K562 (cell line): ENCODE measurements at regions not wholly inside any gene's neighbourhood (a gene's known extent, or its start where the extent isn't known, plus 50 kb on each side); places are given as distances from the start of the nearest gene placed in this dataset.

Experiments
- ARID2 ChIP-seq: fragments of 450-650 bp; IDR thresholded peaks from 2 replicates; pipeline ENCODE4 v1.6.1; 2017; ENCODE audit warnings: antibody characterized with exemption, mild to moderate bottlenecking
- BRD4 ChIP-seq: fragments of 200-600 bp; sonication (generic); IDR thresholded peaks from 2 replicates; pipeline ENCODE4 v1.6.1; 2017; ENCODE audit warnings: inconsistent platforms
- CSDE1 ChIP-seq, 2 experiments: fragments of 450-650 bp; IDR thresholded peaks; 2 replicates each; pipeline ENCODE4 v1.6.1; 2016; ENCODE audit warnings: mild to moderate bottlenecking in 1 of 2
- CXXC5 ChIP-seq: fragments of 250-450 bp; sonication (Bioruptor Pico); IDR thresholded peaks from 2 replicates; pipeline ENCODE4 v1.8.0; 2022; ENCODE audit warnings: inconsistent platforms, mild to moderate bottlenecking, moderate library complexity
- ELF4 ChIP-seq: fragments of 450-650 bp; formaldehyde crosslinking; IDR thresholded peaks from 2 replicates; pipeline ENCODE4 v1.4.0; 2022; ENCODE audit warnings: missing genetic modification characterization
- ETV5 ChIP-seq: sonication (generic); formaldehyde crosslinking; IDR thresholded peaks from 2 replicates; pipeline ENCODE4 v1.4.0; 2020; ENCODE audit warnings: low read depth, mild to moderate bottlenecking, missing genetic modification reagents
- GATA2 ChIP-seq: sonication (generic); formaldehyde crosslinking; IDR thresholded peaks from 2 replicates; pipeline ENCODE4 v1.4.0; 2020; ENCODE audit warnings: mild to moderate bottlenecking, missing genetic modification reagents
- HDAC2 ChIP-seq: fragments of 450-650 bp; IDR thresholded peaks from 2 replicates; pipeline ENCODE4 v1.6.1; 2016; ENCODE audit warnings: mild to moderate bottlenecking
- KDM1A ChIP-seq, 2 experiments: fragments of 450-650 bp; IDR thresholded peaks; 2 replicates each; pipeline ENCODE4 v1.6.1; 2016; ENCODE audit warnings: mild to moderate bottlenecking in 2 of 2
- MCM3 ChIP-seq: fragments of 450-650 bp; IDR thresholded peaks from 2 replicates; pipeline ENCODE4 v1.6.1; 2016
- MYNN ChIP-seq, 2 experiments: sonication (generic); formaldehyde crosslinking in 1 of 2; IDR thresholded peaks; 2 replicates each; pipeline versions ENCODE4 v1.5.0 to v1.6.1; 2016 to 2020; ENCODE audit warnings: antibody characterized with exemption in 1 of 2, missing genetic modification reagents in 1 of 2
- NCOA2 ChIP-seq, 2 experiments: fragments of 450-650 bp; IDR thresholded peaks; 2 replicates each; pipeline ENCODE4 v1.6.1; 2018; ENCODE audit warnings: mild to moderate bottlenecking in 2 of 2, moderate library complexity in 1 of 2; ENCODE audit not compliant: partially characterized antibody in 2 of 2
- NEUROD1 ChIP-seq: fragments of 150-350 bp; IDR thresholded peaks from 2 replicates; pipeline ENCODE4 v1.6.1; 2014; ENCODE audit warnings: borderline replicate concordance, low read length, low read depth; ENCODE audit not compliant: partially characterized antibody
- NR2C1 ChIP-seq, 2 experiments: fragments of 450-650 bp; IDR thresholded peaks; 2 replicates each; pipeline ENCODE4 v1.6.1; 2017; ENCODE audit warnings: mild to moderate bottlenecking in 2 of 2, antibody characterized with exemption in 1 of 2, inconsistent platforms in 1 of 2, missing compliant biosample characterization in 1 of 2, missing genetic modification characterization in 1 of 2
- POLR3G ChIP-seq: IDR thresholded peaks from 2 replicates; pipeline ENCODE4 v1.6.1; 2011; ENCODE audit not compliant: insufficient read length, insufficient replicate concordance; ENCODE audit errors: extremely low read depth
- PRPF4 ChIP-seq: fragments of 200-400 bp; formaldehyde crosslinking; IDR thresholded peaks from one replicate; pipeline ENCODE4 v1.6.1; 2017; ENCODE audit warnings: low read length, low read depth, mild to moderate bottlenecking; ENCODE audit not compliant: insufficient read depth, poor library complexity, severe bottlenecking
- TEAD2 ChIP-seq: fragments of 450-650 bp; IDR thresholded peaks from 2 replicates; pipeline ENCODE4 v1.6.1; 2016; ENCODE audit warnings: missing genetic modification characterization, control low read depth, missing compliant biosample characterization
- TFAM ChIP-seq: fragments of 250-450 bp; sonication (Bioruptor Pico); conservative IDR thresholded peaks from 2 replicates; pipeline ENCODE4 v1.5.0; 2021; ENCODE audit warnings: mild to moderate bottlenecking, moderate library complexity
- ZKSCAN1 ChIP-seq: fragments of 150-350 bp; IDR thresholded peaks from 2 replicates; pipeline ENCODE4 v1.6.1; 2016; ENCODE audit warnings: low read depth, low read length
- ZNF143 ChIP-seq: sonication (generic); formaldehyde crosslinking; IDR thresholded peaks from 2 replicates; pipeline ENCODE4 v1.9.0; 2022; ENCODE audit warnings: mild to moderate bottlenecking, missing genetic modification reagents
- ZNF217 ChIP-seq: sonication (generic); formaldehyde crosslinking; IDR thresholded peaks from 2 replicates; pipeline ENCODE4 v1.8.0; 2022; ENCODE audit warnings: mild to moderate bottlenecking, missing genetic modification reagents
- ZNF224 ChIP-seq: sonication (generic); formaldehyde crosslinking; IDR thresholded peaks from 2 replicates; pipeline ENCODE4 v1.8.0; 2022; ENCODE audit warnings: mild to moderate bottlenecking, missing genetic modification reagents
- ZNF282 ChIP-seq: sonication (generic); formaldehyde crosslinking; IDR thresholded peaks from 2 replicates; pipeline ENCODE4 v1.8.1; 2023; ENCODE audit warnings: missing genetic modification reagents
- ZNF347 ChIP-seq: fragments of 450-650 bp; formaldehyde crosslinking; IDR thresholded peaks from 2 replicates; pipeline ENCODE4 v1.4.0; 2020; ENCODE audit warnings: low read depth, mild to moderate bottlenecking, moderate library complexity
- TF ChIP-seq, protein P1 (sequence below): fragments of 450-650 bp; formaldehyde crosslinking; IDR thresholded peaks from 2 replicates; pipeline ENCODE4 v1.4.0; 2020; ENCODE audit warnings: mild to moderate bottlenecking, mixed read lengths
- TF ChIP-seq, protein P2 (sequence below): sonication (generic); formaldehyde crosslinking; IDR thresholded peaks from 2 replicates; pipeline ENCODE4 v1.8.1; 2023; ENCODE audit warnings: mild to moderate bottlenecking, missing genetic modification reagents

DNA sequence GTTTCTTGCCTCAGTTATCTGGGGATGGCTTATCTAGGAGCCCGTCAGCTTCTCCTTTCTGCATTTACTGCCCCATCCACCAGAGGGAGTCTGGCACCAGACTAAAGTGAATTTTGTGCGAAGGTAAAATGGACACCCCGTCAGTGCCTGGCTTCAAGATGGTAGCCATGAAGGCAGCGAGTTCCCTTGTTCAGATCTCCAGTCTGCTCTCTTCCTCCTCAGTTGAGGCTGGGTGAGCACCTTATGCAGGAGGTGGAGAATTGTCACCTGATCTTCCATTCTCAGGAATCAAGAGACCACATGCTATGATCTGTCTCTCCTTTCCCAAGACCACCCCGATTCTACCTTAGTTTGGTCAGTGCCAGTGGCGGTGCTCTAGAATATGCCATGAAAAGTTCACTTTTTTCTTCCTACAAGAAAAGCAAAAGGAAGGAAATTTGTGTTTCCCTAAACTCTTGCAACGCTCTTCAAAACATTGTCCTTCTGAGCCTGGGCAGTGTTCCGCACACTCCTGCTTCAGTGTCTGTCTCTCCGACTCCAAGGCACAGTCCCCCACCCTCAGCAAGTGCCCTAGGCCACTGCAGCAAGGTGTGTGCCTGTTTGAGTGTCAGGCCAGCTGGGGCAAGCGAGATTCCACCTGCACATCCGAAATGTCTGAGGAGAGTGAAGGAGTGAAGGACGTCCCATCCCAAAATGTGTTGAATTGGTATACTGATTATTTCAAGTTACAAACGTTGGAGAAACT lies 168.6 kb downstream of the SS18 start (continued):
- no peak for TF ChIP-seq ETV5 (CRISPR knock-in tag)
- TF ChIP-seq ZNF143: no peak
- TF ChIP-seq TEAD2 (tag): no peak
- TF ChIP-seq ZNF217: no peak
- peak; percentile 39; the same call in 1 of the 2 replicates for TF ChIP-seq CXXC5 (CRISPR knock-in tag)
- no peak for TF ChIP-seq ZNF347
- no peak for TF ChIP-seq ZNF282 (CRISPR knock-in tag)
- no peak for TF ChIP-seq ZNF224
- no peak for TF ChIP-seq ELF4 (CRISPR knock-in tag)
- TF ChIP-seq GATA2: peak; percentile 52; the same call in 1 of the 2 replicates
- no peak for TF ChIP-seq MCM3
- TF ChIP-seq KDM1A (IDR thresholded peaks at IDR 0.05): no peak
- TF ChIP-seq NR2C1 (IDR thresholded peaks at IDR 0.05): no peak
- 0 out of 2 replicates have a peak, but pooled peaks have one; percentile 14 for TF ChIP-seq NR2C1 (tag; IDR thresholded peaks at IDR 0.05)
- TF ChIP-seq, protein P1, sequence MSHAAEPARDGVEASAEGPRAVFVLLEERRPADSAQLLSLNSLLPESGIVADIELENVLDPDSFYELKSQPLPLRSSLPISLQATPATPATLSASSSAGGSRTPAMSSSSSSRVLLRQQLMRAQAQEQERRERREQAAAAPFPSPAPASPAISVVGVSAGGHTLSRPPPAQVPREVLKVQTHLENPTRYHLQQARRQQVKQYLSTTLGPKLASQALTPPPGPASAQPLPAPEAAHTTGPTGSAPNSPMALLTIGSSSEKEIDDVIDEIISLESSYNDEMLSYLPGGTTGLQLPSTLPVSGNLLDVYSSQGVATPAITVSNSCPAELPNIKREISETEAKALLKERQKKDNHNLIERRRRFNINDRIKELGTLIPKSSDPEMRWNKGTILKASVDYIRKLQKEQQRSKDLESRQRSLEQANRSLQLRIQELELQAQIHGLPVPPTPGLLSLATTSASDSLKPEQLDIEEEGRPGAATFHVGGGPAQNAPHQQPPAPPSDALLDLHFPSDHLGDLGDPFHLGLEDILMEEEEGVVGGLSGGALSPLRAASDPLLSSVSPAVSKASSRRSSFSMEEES (CRISPR knock-in tag): no peak
- no peak for TF ChIP-seq TFAM (CRISPR knock-in tag)
- no peak for TF ChIP-seq MYNN (IDR thresholded peaks at IDR 0.05)
- TF ChIP-seq MYNN (CRISPR knock-in tag; IDR thresholded peaks at IDR 0.05): no peak
- 0 out of 2 replicates have a peak, but pooled peaks have one; percentile 8 for TF ChIP-seq ARID2
- TF ChIP-seq PRPF4: no peak
- TF ChIP-seq, protein P2, sequence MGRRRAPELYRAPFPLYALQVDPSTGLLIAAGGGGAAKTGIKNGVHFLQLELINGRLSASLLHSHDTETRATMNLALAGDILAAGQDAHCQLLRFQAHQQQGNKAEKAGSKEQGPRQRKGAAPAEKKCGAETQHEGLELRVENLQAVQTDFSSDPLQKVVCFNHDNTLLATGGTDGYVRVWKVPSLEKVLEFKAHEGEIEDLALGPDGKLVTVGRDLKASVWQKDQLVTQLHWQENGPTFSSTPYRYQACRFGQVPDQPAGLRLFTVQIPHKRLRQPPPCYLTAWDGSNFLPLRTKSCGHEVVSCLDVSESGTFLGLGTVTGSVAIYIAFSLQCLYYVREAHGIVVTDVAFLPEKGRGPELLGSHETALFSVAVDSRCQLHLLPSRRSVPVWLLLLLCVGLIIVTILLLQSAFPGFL (CRISPR knock-in tag): no peak
- TF ChIP-seq HDAC2: no peak
- no peak for TF ChIP-seq NCOA2 (IDR thresholded peaks at IDR 0.05; ENCODE audit: partially characterized antibody in 2 of 2)
- no peak for TF ChIP-seq CSDE1 (IDR thresholded peaks at IDR 0.05)
- TF ChIP-seq POLR3G: no peak
- TF ChIP-seq ZKSCAN1: no peak
- no peak for TF ChIP-seq BRD4
- peak; percentile 16 for TF ChIP-seq NEUROD1
